ENCODE measurements at regions not wholly inside any gene's neighbourhood (a gene's known extent, or its start where the extent isn't known, plus 50 kb on each side); places are given as distances from the start of the nearest gene placed in this dataset.

DNA sequence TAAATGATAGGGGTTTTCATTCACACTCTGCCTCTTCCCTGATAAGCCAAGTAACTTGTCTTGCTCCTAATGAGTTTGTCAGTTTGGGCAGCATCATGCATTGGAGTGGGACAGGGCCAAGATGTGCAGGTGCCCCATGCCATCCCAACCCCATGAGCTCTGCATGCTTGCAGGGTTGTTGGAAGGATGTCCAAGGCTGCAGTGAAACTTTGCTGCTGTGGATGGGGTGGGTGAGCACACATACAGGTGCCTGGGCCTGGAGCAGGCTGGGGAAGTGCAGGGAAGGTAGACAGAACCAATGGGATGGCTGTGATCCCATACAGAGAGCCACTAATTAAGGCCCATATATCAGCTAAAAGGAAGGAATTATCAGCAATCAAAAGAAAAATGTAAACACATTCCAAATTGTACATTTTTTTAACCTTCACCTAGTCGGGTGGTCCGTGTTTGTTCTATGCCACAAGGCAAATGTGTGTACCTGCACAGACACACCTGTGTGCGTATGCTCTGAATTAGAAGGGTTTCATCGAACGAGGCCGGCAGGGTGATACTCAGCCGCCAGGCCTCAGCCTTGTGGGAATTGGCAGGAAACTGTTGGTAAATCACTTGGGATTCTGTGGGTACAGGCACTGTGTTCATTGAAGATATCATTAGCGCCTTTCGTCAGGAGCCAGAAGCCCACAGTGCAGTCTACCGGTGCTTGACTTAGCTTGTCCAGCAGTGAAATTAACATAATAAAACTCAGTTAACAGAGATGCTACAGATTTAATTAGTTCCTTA is 342.9 kb downstream of the MYCN start:
- Histone ChIP-seq H3K4me1 (peaks cover 0 to 9% (median 2%) of the 10 kb centered on the region in 6 donors), H3K27ac (no peak overlapping the region), H3K9me3 (no peaks in the 10 kb centered on the region), H3K27me3 (replicated peaks in 1 of 7) (no peaks in the 10 kb centered on the region), H3K4me3 (no peak overlapping the region), H3K36me3 (no peaks in the 10 kb centered on the region)
- TF ChIP-seq POLR2A (IDR thresholded peaks at IDR 0.05) (no peak), CTCF (IDR thresholded peaks at IDR 0.05 in 8 of 11, conservative IDR thresholded peaks at IDR 0.05 in 3 of 11) (no peak), POLR2AphosphoS5 (IDR thresholded peaks at IDR 0.05) (no peak)
- WGBS, 5 donors, result 65 to 77% (median 72%) methylated on average over 10 of the region's 10 CpGs
- no peak for DNase-seq
- intact Hi-C loops (cut with DNase I; ENCODE audit: low total_unique reads), result loop anchor here (5.0 kb wide), 2 partner anchors 346 to 646 kb away; no protein-coding TSS in a partner anchor

- no peak overlapping the region for H3K27ac ChIP-seq
- no peak for DNase-seq
- H3K9me3 ChIP-seq, result no peaks in the 10 kb centered on the region
- peaks cover 0 to 9% (median 2%) of the 10 kb centered on the region in 6 donors for H3K4me1 ChIP-seq
- no peaks in the 10 kb centered on the region for H3K27me3 ChIP-seq (replicated peaks in 1 of 7)
- WGBS, 5 donors, result 68 to 87% (median 84%) methylated on average over 2 of the region's 2 CpGs
- TF ChIP-seq POLR2AphosphoS5 (IDR thresholded peaks at IDR 0.05), result no peak
- TF ChIP-seq CTCF (IDR thresholded peaks at IDR 0.05 in 8 of 11, conservative IDR thresholded peaks at IDR 0.05 in 3 of 11), result no peak
- TF ChIP-seq POLR2A (IDR thresholded peaks at IDR 0.05), result no peak
- intact Hi-C loops (cut with DNase I; ENCODE audit: low total_unique reads), result loop anchor here (5.0 kb wide), 2 partner anchors 345 to 645 kb away; no protein-coding TSS in a partner anchor
- H3K36me3 ChIP-seq, result no peaks in the 10 kb centered on the region
- H3K4me3 ChIP-seq, result no peak overlapping the region
Observed at GRCh38 chr2:16282511-16282910, 342.2 kb downstream of the MYCN start.

- H3K9me3 ChIP-seq, result no peaks in the 10 kb centered on the region
- H3K27ac ChIP-seq, result no peak overlapping the region
- peaks cover 0 to 9% (median 2%) of the 10 kb centered on the region in 6 donors for H3K4me1 ChIP-seq
- no peaks in the 10 kb centered on the region for H3K36me3 ChIP-seq
- WGBS, 5 donors, result 60 to 69% (median 65%) methylated on average over 20 of the region's 20 CpGs
- intact Hi-C loops (cut with DNase I; ENCODE audit: low total_unique reads), result loop anchor here (5.0 kb wide), 2 partner anchors 344 to 644 kb away; no protein-coding TSS in a partner anchor
- DNase-seq, result no peak
- H3K4me3 ChIP-seq, result no peak overlapping the region
- H3K27me3 ChIP-seq (replicated peaks in 1 of 7), result no peaks in the 10 kb centered on the region
- TF ChIP-seq CTCF (IDR thresholded peaks at IDR 0.05 in 8 of 11, conservative IDR thresholded peaks at IDR 0.05 in 3 of 11) (peak in 9 of 11 experiments; percentile 14 to 62 (median 41)), POLR2AphosphoS5 (IDR thresholded peaks at IDR 0.05) (no peak), POLR2A (IDR thresholded peaks at IDR 0.05) (no peak)
Observed at GRCh38 chr2:16281451-16282335, 341.3 kb downstream of the MYCN start.
